ENCODE measurements at regions not wholly inside any gene's neighbourhood (a gene's known extent, or its start where the extent isn't known, plus 50 kb on each side); places are given as distances from the start of the nearest gene placed in this dataset.

GRCh38 chr3:152941859-152942258 is 106.9 kb downstream of the P2RY1 start:
- intact Hi-C loops (cut with DNase I; ENCODE audit: low total_unique reads): no loop called here
- TF ChIP-seq CTCF (IDR thresholded peaks at IDR 0.05) (no peak), POLR2A (IDR thresholded peaks at IDR 0.05) (no peak)
- H3K4me3 ChIP-seq (ENCODE audit: low read depth, poor library complexity, severe bottlenecking): no peak overlapping the region
- DNase-seq (ENCODE audit: low spot score in 2 of 2): peak in 1 of 2 donors; percentile 19
- WGBS, 2 donors: 61 to 64% methylated on average over 3 of the region's 3 CpGs

DNA sequence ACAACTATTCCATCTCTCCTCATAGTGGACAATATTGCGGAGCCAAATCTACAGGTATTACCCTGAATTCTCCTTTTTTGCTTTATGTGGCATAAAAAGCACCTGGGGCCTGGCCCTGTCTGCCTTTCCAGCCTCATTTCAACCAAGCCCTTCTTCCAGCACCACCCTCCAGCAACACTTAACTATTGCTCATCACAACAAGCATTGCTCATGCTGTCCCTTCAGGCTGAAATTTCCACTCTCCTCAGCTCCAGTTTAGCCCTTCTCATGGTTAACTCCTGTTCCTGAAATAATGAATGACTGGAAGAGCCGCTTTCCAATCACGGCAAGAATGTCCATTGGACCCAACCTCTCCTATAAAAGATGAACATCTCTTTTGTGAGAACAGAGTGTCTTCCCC is 107.4 kb downstream of the P2RY1 start:
- WGBS, 2 donors: 41 to 53% methylated on average over 3 of the region's 3 CpGs
- no peak for DNase-seq (ENCODE audit: low spot score in 2 of 2)
- H3K4me3 ChIP-seq (ENCODE audit: low read depth, poor library complexity, severe bottlenecking): no peak overlapping the region
- TF ChIP-seq POLR2A (IDR thresholded peaks at IDR 0.05) (no peak), CTCF (IDR thresholded peaks at IDR 0.05) (no peak)
- intact Hi-C loops (cut with DNase I; ENCODE audit: low total_unique reads): no loop called here

- DNase-seq (ENCODE audit: low spot score in 2 of 2): no peak
- intact Hi-C loops (cut with DNase I; ENCODE audit: low total_unique reads): no loop called here
- WGBS, 2 donors: 22 to 23% methylated on average over 3 of the region's 3 CpGs
- H3K4me3 ChIP-seq (ENCODE audit: low read depth, poor library complexity, severe bottlenecking): no peak overlapping the region
- TF ChIP-seq POLR2A (IDR thresholded peaks at IDR 0.05): no peak
- no peak for TF ChIP-seq CTCF (IDR thresholded peaks at IDR 0.05)
These were observed 108.7 kb downstream of the P2RY1 start for GRCh38 chr3:152943645-152944044.

DNA sequence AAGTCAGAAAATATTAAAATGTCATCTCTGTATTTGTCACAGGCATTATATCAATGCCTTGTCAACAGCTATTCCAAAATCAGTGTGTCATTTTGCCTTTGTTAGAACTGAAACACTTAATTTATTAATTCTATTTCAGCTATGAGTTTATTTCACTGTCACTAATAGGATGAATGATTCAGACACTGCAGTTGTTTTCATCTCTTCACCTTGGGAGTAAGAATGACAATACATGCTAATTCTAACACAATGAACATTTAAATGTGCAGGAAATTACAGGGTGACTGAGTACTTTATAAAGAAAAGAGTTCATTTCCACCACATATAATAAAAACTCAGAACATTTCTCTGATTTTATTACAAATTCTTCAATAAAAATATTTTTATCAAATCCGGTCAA is 109.7 kb downstream of the P2RY1 start:
- no peak overlapping the region for H3K4me3 ChIP-seq (ENCODE audit: low read depth, poor library complexity, severe bottlenecking)
- 84 to 100% methylated on average over 1 of the region's 1 CpG for WGBS, 2 donors
- no peak for DNase-seq (ENCODE audit: low spot score in 2 of 2)
- TF ChIP-seq CTCF (IDR thresholded peaks at IDR 0.05) (no peak), POLR2A (IDR thresholded peaks at IDR 0.05) (no peak)
- intact Hi-C loops (cut with DNase I; ENCODE audit: low total_unique reads): no loop called here

DNA sequence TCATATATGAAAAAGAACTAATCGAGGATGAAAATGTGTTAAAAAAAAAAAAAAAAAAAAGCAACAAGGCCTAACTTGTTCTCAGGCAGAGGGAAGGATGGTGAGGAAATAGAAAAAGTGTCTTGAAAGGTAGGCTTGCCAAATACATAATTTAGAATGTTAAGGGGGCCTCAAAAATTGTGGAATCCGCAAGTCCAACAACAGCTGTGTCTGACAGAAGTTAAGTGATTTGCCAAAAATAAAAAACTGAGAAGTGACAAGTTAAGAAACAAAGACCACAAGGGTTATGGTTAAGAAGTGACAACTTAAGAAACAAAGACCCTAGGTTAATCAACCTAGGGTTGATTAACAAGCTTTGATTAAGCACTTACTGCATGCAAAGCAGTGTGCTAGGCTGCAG is 110.6 kb downstream of the P2RY1 start:
- 70 to 78% methylated on average over 2 of the region's 2 CpGs for WGBS, 2 donors
- TF ChIP-seq POLR2A (IDR thresholded peaks at IDR 0.05): no peak
- intact Hi-C loops (cut with DNase I; ENCODE audit: low total_unique reads): no loop called here
- DNase-seq (ENCODE audit: low spot score in 2 of 2): no peak
- no peak overlapping the region for H3K4me3 ChIP-seq (ENCODE audit: low read depth, poor library complexity, severe bottlenecking)

DNA sequence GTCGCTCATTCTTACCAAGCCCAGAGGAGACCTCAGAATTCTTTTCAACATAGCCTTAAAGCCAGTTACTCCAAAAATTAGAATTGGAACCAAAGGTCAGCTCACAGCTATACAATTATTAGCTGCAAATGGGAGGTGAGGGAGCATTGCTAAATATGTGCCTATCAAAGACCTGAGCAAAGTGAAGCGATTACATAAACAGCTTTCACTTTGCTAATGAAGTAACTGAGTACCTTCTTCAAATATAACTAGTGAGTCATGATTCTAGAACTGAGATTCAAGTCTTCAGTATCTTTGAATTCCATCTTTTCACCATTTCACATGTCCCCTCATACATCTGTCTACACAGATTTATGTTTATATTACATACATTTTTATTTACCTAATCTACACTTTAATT is 122.6 kb downstream of the P2RY1 start:
- no peak for TF ChIP-seq POLR2A (IDR thresholded peaks at IDR 0.05)
- TF ChIP-seq CTCF (IDR thresholded peaks at IDR 0.05): no peak
- intact Hi-C loops (cut with DNase I; ENCODE audit: low total_unique reads): no loop called here
- WGBS, 2 donors: 69 to 75% methylated on average over 2 of the region's 2 CpGs
- no peak for DNase-seq (ENCODE audit: low spot score in 2 of 2)
- H3K4me3 ChIP-seq (ENCODE audit: low read depth, poor library complexity, severe bottlenecking): no peak overlapping the region

All from lower leg skin (tissue), 4 donors.